ENCODE measurements at regions not wholly inside any gene's neighbourhood (a gene's known extent, or its start where the extent isn't known, plus 50 kb on each side); places are given as distances from the start of the nearest gene placed in this dataset.

GRCh38 chr1:81128079-81128478, 672.7 kb upstream of the ADGRL2 start:
- no peaks in the 10 kb centered on the region for H3K9me3 ChIP-seq
- no peak overlapping the region for H3K4me3 ChIP-seq
- H3K27me3 ChIP-seq, result no peaks in the 10 kb centered on the region
- H3K27ac ChIP-seq, result no peak overlapping the region
- DNase-seq (ENCODE audit: low spot score in 2 of 2), result no peak
- intact Hi-C loops (cut with DNase I; ENCODE audit: low total_unique reads), result no loop called here
- H3K36me3 ChIP-seq, result no peaks in the 10 kb centered on the region
- no peaks in the 10 kb centered on the region for H3K4me1 ChIP-seq
- TF ChIP-seq CTCF (IDR thresholded peaks at IDR 0.05) (no peak), POLR2AphosphoS5 (IDR thresholded peaks at IDR 0.05) (no peak), POLR2A (IDR thresholded peaks at IDR 0.05) (no peak)

GRCh38 chr1:81126989-81127581, 673.6 kb upstream of the ADGRL2 start:
- Histone ChIP-seq H3K27me3 (no peaks in the 10 kb centered on the region), H3K36me3 (no peaks in the 10 kb centered on the region), H3K9me3 (no peaks in the 10 kb centered on the region), H3K4me1 (no peaks in the 10 kb centered on the region), H3K27ac (no peak overlapping the region), H3K4me3 (no peak overlapping the region)
- intact Hi-C loops (cut with DNase I; ENCODE audit: low total_unique reads), result no loop called here
- TF ChIP-seq CTCF (IDR thresholded peaks at IDR 0.05), result no peak
- TF ChIP-seq POLR2A (IDR thresholded peaks at IDR 0.05), result no peak
- no peak for TF ChIP-seq POLR2AphosphoS5 (IDR thresholded peaks at IDR 0.05)
- no peak for DNase-seq (ENCODE audit: low spot score in 2 of 2)

- no peak for DNase-seq (ENCODE audit: low spot score in 2 of 2)
- intact Hi-C loops (cut with DNase I; ENCODE audit: low total_unique reads), result no loop called here
- H3K9me3 ChIP-seq, result no peaks in the 10 kb centered on the region
- no peaks in the 10 kb centered on the region for H3K27me3 ChIP-seq
- TF ChIP-seq CTCF (IDR thresholded peaks at IDR 0.05) (no peak), POLR2AphosphoS5 (IDR thresholded peaks at IDR 0.05) (no peak), POLR2A (IDR thresholded peaks at IDR 0.05) (no peak)
- H3K36me3 ChIP-seq, result no peaks in the 10 kb centered on the region
- H3K27ac ChIP-seq, result no peak overlapping the region
- no peak overlapping the region for H3K4me3 ChIP-seq
- H3K4me1 ChIP-seq, result no peaks in the 10 kb centered on the region
Observed at GRCh38 chr1:81125672-81126071, 675.1 kb upstream of the ADGRL2 start.

GRCh38 chr1:81121306-81121705, 679.4 kb upstream of the ADGRL2 start:
- H3K9me3 ChIP-seq, result no peaks in the 10 kb centered on the region
- H3K4me3 ChIP-seq, result no peak overlapping the region
- H3K4me1 ChIP-seq, result no peaks in the 10 kb centered on the region
- no peak overlapping the region for H3K27ac ChIP-seq
- no peaks in the 10 kb centered on the region for H3K27me3 ChIP-seq
- TF ChIP-seq POLR2A (IDR thresholded peaks at IDR 0.05) (no peak), POLR2AphosphoS5 (IDR thresholded peaks at IDR 0.05) (no peak), CTCF (IDR thresholded peaks at IDR 0.05) (no peak)
- intact Hi-C loops (cut with DNase I; ENCODE audit: low total_unique reads), result no loop called here
- no peaks in the 10 kb centered on the region for H3K36me3 ChIP-seq
- no peak for DNase-seq (ENCODE audit: low spot score in 2 of 2)

- Histone ChIP-seq H3K4me1 (no peaks in the 10 kb centered on the region), H3K27ac (no peak overlapping the region), H3K36me3 (no peaks in the 10 kb centered on the region), H3K27me3 (no peaks in the 10 kb centered on the region), H3K4me3 (no peak overlapping the region), H3K9me3 (no peaks in the 10 kb centered on the region)
- DNase-seq (ENCODE audit: low spot score in 2 of 2), result no peak
- TF ChIP-seq POLR2A (IDR thresholded peaks at IDR 0.05), result no peak
- TF ChIP-seq CTCF (IDR thresholded peaks at IDR 0.05), result no peak
- no peak for TF ChIP-seq POLR2AphosphoS5 (IDR thresholded peaks at IDR 0.05)
- intact Hi-C loops (cut with DNase I; ENCODE audit: low total_unique reads), result no loop called here
Observed at GRCh38 chr1:81119319-81119718, 681.4 kb upstream of the ADGRL2 start.

All from breast epithelium (tissue), 4 donors.